HG03469 (cell line): ENCODE measurements at regions not wholly inside any gene's neighbourhood (a gene's known extent, or its start where the extent isn't known, plus 50 kb on each side); places are given as distances from the start of the nearest gene placed in this dataset.
"Not testable (repeated sequence)": the region's sequence is repeated elsewhere in the genome, so short reads cannot be mapped to it uniquely, and the experiment has no call there.

Experiments used
- ATAC-seq: cut with Tn5 transposase; IDR thresholded peaks from one replicate; pipeline ENCODE4 v1.9.1; 2021; ENCODE audit warnings: mild to moderate bottlenecking, moderate library complexity, moderate number of reproducible peaks; ENCODE audit not compliant: unreplicated experiment

DNA sequence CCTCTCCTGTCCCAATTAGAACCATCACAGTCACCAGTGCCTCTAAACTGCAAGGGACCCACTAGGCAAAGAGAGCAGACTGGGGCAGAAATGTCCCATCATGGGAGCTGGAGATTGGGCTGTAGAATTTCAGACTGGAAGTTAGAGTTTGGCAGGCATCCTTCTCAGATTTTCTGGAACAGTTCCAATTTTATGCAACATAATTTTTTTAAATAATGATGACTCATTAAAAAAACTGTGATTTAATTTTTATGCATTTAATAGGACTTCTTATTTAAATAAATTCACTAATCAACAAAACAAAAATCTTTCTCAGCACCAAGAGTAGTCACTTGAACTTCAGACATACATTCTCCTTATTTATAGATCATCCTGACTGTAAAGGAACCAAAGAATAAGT lies 84.6 kb upstream of the SLC7A14 start:
- no peak for ATAC-seq

GRCh38 chr3:170662986-170663385 lies 77.1 kb upstream of the SLC7A14 start:
- ATAC-seq = not testable (repeated sequence)

GRCh38 chr3:170660139-170660538 lies 74.3 kb upstream of the SLC7A14 start:
- ATAC-seq = no peak

DNA sequence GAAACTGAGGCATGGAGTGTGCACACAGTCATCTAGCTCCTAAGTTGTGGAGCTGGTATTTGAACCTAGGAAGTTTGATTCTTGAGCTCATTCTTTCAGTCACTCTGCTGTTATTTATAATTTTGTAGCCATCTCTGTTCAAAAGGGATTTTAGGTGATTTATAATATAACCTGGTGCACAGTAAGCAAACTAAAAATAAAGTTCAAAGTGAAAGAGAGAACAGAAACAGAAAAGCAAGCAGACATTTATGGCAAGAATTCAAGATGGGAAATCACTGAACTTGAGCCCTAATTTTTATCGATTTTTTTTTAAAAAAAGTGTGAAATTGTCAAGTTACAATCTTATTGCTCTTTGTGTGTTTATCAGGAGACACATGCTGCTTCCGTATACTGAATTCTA lies 71.4 kb upstream of the SLC7A14 start:
- no peak for ATAC-seq

- ATAC-seq = no peak
These were observed 70.4 kb upstream of the SLC7A14 start for GRCh38 chr3:170656284-170656683.

- no peak for ATAC-seq
These were observed 67.9 kb upstream of the SLC7A14 start for GRCh38 chr3:170653801-170654200.

DNA sequence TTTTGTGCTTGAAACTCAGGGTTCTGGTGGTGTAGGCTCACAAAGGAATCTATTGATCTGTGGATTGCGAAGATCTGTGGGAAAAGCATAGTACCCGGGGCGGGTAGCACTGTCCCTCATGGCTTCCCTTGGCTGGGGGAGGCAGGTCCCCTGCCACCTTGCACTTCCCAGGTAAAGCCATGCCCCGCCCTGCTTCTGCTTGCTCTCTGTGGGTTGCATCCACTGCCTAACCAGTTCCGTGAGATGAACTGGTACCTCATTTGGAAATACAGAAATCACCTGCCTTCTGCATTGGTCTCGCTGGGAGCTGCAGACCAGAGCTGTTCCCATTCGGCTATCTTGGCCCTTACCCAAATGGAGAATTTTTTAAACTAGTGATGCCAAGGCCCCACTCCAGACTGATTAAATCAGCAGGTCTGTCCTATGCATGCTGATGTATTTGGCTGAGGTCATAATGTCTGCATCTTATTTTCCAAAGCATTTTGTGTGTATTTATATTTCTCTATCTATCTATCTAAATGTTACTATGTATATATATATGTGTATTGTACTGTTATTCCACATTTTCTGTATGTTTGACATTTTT lies 65.5 kb upstream of the SLC7A14 start:
- ATAC-seq = no peak

GRCh38 chr3:170650557-170650956 lies 64.7 kb upstream of the SLC7A14 start:
- ATAC-seq = not testable (repeated sequence)

- ATAC-seq = no peak
These were observed 58.8 kb upstream of the SLC7A14 start for GRCh38 chr3:170644711-170645110.

- no peak for ATAC-seq
These were observed 58.0 kb upstream of the SLC7A14 start for GRCh38 chr3:170643831-170644230.

DNA sequence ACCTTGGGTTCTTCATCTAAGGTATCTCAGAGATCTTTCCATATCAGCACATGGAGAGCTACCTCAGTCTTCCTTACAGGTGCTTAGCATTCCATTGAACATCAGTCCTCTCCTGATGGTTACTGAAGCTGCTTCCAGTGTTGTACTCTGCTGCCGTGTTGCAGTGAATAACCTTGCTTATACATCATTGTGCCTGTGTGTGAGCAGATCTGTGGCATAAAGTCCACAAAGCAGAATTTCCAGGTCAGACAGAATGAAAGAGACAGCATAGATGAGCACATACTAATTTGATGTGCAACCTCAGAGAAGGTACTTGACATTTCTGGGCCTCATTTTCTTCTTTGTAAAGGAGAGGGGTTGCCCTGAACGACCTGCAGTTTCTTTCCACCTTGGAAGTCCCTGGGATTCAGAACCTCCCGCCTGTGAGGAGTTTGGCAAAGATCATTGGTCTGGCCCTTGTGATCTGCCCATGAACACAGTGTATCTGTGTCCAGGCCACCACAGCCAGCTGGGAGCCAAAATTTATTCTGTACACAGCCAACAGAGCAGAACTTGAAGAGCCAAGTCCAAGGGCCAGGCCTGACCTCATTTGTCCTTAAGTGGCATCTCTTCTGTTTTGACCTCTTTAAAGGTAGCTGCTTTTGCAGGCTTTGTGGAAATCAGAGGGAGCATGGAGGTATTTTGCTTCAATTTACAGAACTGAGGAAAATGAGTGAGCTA lies 57.2 kb upstream of the SLC7A14 start:
- ATAC-seq = no peak

GRCh38 chr3:170641510-170642236 lies 55.8 kb upstream of the SLC7A14 start:
- ATAC-seq = no peak

DNA sequence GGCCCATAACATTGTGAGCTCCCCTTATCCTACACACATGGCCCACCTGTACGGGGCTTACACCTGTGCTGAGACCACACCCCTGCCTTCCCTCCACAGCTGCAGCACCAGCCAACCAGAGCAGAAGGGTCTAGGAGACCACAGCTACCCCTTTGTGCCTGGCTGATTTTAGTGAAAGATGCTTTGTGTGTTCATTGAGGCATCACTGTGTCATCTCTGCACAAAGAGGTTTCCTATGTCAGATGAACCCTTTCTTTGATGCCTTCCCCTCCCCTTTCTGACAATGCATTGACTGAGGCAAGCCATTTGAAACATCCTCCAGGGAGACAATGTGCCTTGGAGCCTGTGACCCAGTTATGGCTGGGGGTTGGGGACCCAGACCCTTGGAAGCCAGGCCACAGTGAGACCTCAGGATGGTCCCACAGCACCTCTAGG lies 54.9 kb upstream of the SLC7A14 start:
- ATAC-seq = no peak

DNA sequence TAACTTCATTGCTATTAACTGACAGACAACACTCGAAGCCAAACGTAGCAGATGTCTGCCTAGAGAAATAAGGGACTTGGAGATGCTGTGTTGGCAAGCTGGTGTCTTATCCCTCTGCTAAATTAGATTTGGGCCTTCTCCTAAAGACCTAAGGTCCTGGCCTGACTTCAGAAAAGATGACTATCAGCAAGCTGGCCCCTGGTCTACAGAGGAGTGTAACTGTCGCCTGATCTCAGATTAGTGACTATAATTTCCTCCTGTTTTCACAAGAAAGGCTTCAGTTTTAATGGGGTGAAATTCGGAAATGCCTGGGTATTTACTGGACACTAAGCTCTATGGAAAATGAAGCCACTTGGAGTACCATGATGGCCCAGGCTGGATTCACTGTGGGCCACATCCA lies 53.1 kb upstream of the SLC7A14 start:
- no peak for ATAC-seq

GRCh38 chr3:170637306-170637705 lies 51.4 kb upstream of the SLC7A14 start:
- no peak for ATAC-seq

- no peak for ATAC-seq
These were observed 50.6 kb upstream of the SLC7A14 start for GRCh38 chr3:170636400-170636973.
